MM.1S (cell line): ENCODE measurements at regions not wholly inside any gene's neighbourhood (a gene's known extent, or its start where the extent isn't known, plus 50 kb on each side); places are given as distances from the start of the nearest gene placed in this dataset.

Experiments used
- CTCF ChIP-seq: fragments of 300-600 bp; sonication (generic); IDR thresholded peaks from 2 replicates; pipeline ENCODE4 v1.5.1; 2016; ENCODE audit warnings: antibody characterized with exemption, low read length, mixed read lengths
- EZH2 ChIP-seq: fragments of 300-600 bp; sonication (generic); optimal IDR thresholded peaks from 2 replicates; pipeline ENCODE3; 2017; ENCODE audit warnings: low read depth, mild to moderate bottlenecking, antibody characterized with exemption, low read length, mixed read lengths
- EZH2phosphoT487 ChIP-seq: fragments of 300-600 bp; sonication (generic); IDR thresholded peaks from 2 replicates; pipeline ENCODE4 v1.6.1; 2018; ENCODE audit warnings: antibody characterized with exemption, low read length

- no peak for TF ChIP-seq CTCF
- TF ChIP-seq EZH2: no peak
- TF ChIP-seq EZH2phosphoT487: no peak
Measured at GRCh38 chr4:57460967-57461366, 350.8 kb upstream of the IGFBP7 start.
